K562 (cell line): ENCODE measurements at regions not wholly inside any gene's neighbourhood (a gene's known extent, or its start where the extent isn't known, plus 50 kb on each side); places are given as distances from the start of the nearest gene placed in this dataset.
A peak's percentile ranks its signal among the peaks of the same experiment; 100 is the strongest.

ENCODE experiments used
- ARID1B ChIP-seq: fragments of 450-650 bp; IDR thresholded peaks from 2 replicates; pipeline ENCODE4 v1.6.1; 2016; ENCODE audit warnings: antibody characterized with exemption, mild to moderate bottlenecking, inconsistent platforms
- CBX2 ChIP-seq: fragments of 200-600 bp; sonication (generic); IDR thresholded peaks from one replicate; pipeline ENCODE4 v1.6.1; 2012; ENCODE audit warnings: mild to moderate bottlenecking, low read length, inconsistent platforms; ENCODE audit not compliant: insufficient read depth, poor library complexity, severe bottlenecking
- CC2D1A ChIP-seq: fragments of 450-650 bp; IDR thresholded peaks from 2 replicates; pipeline ENCODE4 v1.6.1; 2017; ENCODE audit warnings: mild to moderate bottlenecking
- LARP7 ChIP-seq: fragments of 450-650 bp; IDR thresholded peaks from 2 replicates; pipeline ENCODE4 v1.6.1; 2016
- ZBTB7A ChIP-seq: IDR thresholded peaks from 2 replicates; pipeline ENCODE4 v1.6.1; 2011; ENCODE audit warnings: low read depth, mild to moderate bottlenecking, low read length, moderate library complexity, borderline replicate concordance; ENCODE audit not compliant: control insufficient read depth
- ZKSCAN1 ChIP-seq: fragments of 150-350 bp; IDR thresholded peaks from 2 replicates; pipeline ENCODE4 v1.6.1; 2016; ENCODE audit warnings: low read depth, low read length
- TF ChIP-seq, protein P1 (sequence below): fragments of 450-650 bp; IDR thresholded peaks from 2 replicates; pipeline ENCODE4 v1.6.1; 2016; ENCODE audit warnings: mild to moderate bottlenecking, moderate library complexity
- TF ChIP-seq, protein P2 (sequence below): fragments of 450-650 bp; IDR thresholded peaks from 2 replicates; pipeline ENCODE4 v1.6.1; 2016; ENCODE audit warnings: antibody characterized with exemption
- TF ChIP-seq, protein P3 (sequence below), 2 experiments: fragments of 150-350 bp in 1 of 2; IDR thresholded peaks; 2 replicates each; pipeline ENCODE4 v1.6.1; 2012 to 2016; ENCODE audit warnings: low read depth in 2 of 2, low read length in 2 of 2, mild to moderate bottlenecking in 1 of 2, moderate library complexity in 1 of 2

DNA sequence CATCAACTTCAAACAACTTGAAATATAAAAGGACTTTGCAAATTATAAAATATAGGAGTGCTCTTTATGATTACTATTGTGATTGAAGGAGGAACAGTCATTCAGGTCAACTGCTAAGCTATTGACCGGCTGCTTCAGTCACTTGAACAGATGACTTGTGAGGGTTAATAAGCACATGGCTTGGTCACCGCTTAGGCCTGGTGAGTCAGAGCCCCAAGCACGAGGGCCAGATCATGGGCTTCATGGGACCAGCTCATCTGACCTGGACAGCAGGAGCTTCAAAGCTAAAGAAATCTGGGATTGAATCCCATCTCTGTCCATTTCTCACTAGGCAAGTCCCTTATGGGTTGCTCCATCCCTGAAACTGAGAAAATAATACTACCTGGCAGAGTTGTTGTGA lies 60.4 kb upstream of the ADO start (continued):
- TF ChIP-seq LARP7 (no peak), ARID1B (no peak), ZBTB7A (no peak), CBX2 (no peak), CC2D1A (no peak), ZKSCAN1 (no peak)
- TF ChIP-seq, protein P1, sequence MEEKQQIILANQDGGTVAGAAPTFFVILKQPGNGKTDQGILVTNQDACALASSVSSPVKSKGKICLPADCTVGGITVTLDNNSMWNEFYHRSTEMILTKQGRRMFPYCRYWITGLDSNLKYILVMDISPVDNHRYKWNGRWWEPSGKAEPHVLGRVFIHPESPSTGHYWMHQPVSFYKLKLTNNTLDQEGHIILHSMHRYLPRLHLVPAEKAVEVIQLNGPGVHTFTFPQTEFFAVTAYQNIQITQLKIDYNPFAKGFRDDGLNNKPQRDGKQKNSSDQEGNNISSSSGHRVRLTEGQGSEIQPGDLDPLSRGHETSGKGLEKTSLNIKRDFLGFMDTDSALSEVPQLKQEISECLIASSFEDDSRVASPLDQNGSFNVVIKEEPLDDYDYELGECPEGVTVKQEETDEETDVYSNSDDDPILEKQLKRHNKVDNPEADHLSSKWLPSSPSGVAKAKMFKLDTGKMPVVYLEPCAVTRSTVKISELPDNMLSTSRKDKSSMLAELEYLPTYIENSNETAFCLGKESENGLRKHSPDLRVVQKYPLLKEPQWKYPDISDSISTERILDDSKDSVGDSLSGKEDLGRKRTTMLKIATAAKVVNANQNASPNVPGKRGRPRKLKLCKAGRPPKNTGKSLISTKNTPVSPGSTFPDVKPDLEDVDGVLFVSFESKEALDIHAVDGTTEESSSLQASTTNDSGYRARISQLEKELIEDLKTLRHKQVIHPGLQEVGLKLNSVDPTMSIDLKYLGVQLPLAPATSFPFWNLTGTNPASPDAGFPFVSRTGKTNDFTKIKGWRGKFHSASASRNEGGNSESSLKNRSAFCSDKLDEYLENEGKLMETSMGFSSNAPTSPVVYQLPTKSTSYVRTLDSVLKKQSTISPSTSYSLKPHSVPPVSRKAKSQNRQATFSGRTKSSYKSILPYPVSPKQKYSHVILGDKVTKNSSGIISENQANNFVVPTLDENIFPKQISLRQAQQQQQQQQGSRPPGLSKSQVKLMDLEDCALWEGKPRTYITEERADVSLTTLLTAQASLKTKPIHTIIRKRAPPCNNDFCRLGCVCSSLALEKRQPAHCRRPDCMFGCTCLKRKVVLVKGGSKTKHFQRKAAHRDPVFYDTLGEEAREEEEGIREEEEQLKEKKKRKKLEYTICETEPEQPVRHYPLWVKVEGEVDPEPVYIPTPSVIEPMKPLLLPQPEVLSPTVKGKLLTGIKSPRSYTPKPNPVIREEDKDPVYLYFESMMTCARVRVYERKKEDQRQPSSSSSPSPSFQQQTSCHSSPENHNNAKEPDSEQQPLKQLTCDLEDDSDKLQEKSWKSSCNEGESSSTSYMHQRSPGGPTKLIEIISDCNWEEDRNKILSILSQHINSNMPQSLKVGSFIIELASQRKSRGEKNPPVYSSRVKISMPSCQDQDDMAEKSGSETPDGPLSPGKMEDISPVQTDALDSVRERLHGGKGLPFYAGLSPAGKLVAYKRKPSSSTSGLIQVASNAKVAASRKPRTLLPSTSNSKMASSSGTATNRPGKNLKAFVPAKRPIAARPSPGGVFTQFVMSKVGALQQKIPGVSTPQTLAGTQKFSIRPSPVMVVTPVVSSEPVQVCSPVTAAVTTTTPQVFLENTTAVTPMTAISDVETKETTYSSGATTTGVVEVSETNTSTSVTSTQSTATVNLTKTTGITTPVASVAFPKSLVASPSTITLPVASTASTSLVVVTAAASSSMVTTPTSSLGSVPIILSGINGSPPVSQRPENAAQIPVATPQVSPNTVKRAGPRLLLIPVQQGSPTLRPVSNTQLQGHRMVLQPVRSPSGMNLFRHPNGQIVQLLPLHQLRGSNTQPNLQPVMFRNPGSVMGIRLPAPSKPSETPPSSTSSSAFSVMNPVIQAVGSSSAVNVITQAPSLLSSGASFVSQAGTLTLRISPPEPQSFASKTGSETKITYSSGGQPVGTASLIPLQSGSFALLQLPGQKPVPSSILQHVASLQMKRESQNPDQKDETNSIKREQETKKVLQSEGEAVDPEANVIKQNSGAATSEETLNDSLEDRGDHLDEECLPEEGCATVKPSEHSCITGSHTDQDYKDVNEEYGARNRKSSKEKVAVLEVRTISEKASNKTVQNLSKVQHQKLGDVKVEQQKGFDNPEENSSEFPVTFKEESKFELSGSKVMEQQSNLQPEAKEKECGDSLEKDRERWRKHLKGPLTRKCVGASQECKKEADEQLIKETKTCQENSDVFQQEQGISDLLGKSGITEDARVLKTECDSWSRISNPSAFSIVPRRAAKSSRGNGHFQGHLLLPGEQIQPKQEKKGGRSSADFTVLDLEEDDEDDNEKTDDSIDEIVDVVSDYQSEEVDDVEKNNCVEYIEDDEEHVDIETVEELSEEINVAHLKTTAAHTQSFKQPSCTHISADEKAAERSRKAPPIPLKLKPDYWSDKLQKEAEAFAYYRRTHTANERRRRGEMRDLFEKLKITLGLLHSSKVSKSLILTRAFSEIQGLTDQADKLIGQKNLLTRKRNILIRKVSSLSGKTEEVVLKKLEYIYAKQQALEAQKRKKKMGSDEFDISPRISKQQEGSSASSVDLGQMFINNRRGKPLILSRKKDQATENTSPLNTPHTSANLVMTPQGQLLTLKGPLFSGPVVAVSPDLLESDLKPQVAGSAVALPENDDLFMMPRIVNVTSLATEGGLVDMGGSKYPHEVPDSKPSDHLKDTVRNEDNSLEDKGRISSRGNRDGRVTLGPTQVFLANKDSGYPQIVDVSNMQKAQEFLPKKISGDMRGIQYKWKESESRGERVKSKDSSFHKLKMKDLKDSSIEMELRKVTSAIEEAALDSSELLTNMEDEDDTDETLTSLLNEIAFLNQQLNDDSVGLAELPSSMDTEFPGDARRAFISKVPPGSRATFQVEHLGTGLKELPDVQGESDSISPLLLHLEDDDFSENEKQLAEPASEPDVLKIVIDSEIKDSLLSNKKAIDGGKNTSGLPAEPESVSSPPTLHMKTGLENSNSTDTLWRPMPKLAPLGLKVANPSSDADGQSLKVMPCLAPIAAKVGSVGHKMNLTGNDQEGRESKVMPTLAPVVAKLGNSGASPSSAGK = 0 out of 2 replicates have a peak, but pooled peaks have one; percentile 38
- TF ChIP-seq, protein P2, sequence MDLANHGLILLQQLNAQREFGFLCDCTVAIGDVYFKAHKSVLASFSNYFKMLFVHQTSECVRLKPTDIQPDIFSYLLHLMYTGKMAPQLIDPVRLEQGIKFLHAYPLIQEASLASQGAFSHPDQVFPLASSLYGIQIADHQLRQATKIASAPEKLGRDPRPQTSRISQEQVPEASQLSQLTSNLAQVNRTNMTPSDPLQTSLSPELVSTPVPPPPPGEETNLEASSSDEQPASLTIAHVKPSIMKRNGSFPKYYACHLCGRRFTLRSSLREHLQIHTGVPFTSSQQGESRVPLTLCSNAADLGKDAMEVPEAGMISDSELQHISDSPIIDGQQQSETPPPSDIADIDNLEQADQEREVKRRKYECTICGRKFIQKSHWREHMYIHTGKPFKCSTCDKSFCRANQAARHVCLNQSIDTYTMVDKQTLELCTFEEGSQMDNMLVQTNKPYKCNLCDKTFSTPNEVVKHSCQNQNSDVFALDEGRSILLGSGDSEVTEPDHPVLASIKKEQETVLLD = no peak
- TF ChIP-seq, protein P3, sequence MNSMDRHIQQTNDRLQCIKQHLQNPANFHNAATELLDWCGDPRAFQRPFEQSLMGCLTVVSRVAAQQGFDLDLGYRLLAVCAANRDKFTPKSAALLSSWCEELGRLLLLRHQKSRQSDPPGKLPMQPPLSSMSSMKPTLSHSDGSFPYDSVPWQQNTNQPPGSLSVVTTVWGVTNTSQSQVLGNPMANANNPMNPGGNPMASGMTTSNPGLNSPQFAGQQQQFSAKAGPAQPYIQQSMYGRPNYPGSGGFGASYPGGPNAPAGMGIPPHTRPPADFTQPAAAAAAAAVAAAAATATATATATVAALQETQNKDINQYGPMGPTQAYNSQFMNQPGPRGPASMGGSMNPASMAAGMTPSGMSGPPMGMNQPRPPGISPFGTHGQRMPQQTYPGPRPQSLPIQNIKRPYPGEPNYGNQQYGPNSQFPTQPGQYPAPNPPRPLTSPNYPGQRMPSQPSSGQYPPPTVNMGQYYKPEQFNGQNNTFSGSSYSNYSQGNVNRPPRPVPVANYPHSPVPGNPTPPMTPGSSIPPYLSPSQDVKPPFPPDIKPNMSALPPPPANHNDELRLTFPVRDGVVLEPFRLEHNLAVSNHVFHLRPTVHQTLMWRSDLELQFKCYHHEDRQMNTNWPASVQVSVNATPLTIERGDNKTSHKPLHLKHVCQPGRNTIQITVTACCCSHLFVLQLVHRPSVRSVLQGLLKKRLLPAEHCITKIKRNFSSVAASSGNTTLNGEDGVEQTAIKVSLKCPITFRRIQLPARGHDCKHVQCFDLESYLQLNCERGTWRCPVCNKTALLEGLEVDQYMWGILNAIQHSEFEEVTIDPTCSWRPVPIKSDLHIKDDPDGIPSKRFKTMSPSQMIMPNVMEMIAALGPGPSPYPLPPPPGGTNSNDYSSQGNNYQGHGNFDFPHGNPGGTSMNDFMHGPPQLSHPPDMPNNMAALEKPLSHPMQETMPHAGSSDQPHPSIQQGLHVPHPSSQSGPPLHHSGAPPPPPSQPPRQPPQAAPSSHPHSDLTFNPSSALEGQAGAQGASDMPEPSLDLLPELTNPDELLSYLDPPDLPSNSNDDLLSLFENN (IDR thresholded peaks at IDR 0.05; ENCODE audit: low read depth in 2 of 2, low read length in 2 of 2) = no peak
